CD4-positive, CD25-positive, alpha-beta regulatory T cell (primary cell): ENCODE measurements at regions not wholly inside any gene's neighbourhood (a gene's known extent, or its start where the extent isn't known, plus 50 kb on each side); places are given as distances from the start of the nearest gene placed in this dataset.

Experiments used
- ATAC-seq, 2 donors: fragments of 150-1000 bp; cut with Tn5 transposase; one replicate each; pipeline ENCODE4 v1.10.0; 2021; ENCODE audit warnings: low read depth in 2 of 2, moderate number of reproducible peaks in 2 of 2, moderate library complexity in 1 of 2
- DNase-seq, 3 donors: peaks; one replicate each; pipeline versions ENCODE4 v3.0.0 to v3.0.0-alpha.2; 2012 to 2022; ENCODE audit warnings: mixed read lengths in 1 of 3
- H3K27ac ChIP-seq: one replicate; pipeline ENCODE4 v1.7.0; 2013; ENCODE audit warnings: mild to moderate bottlenecking, low read length; ENCODE audit not compliant: insufficient read depth, poor library complexity, severe bottlenecking
- H3K27me3 ChIP-seq: one replicate; pipeline ENCODE4 v1.7.0; 2013; ENCODE audit warnings: low read length; ENCODE audit not compliant: control insufficient read depth, insufficient read depth
- H3K36me3 ChIP-seq: one replicate; pipeline ENCODE4 v1.7.0; 2013; ENCODE audit warnings: mild to moderate bottlenecking, low read length, moderate library complexity; ENCODE audit not compliant: control insufficient read depth, insufficient read depth
- H3K4me1 ChIP-seq: 2 replicates; pipeline ENCODE4 v1.7.0; 2013; ENCODE audit warnings: mild to moderate bottlenecking, low read length; ENCODE audit not compliant: insufficient read depth, control insufficient read depth, poor library complexity, severe bottlenecking
- H3K4me3 ChIP-seq: one replicate; pipeline ENCODE4 v1.7.0; 2013; ENCODE audit warnings: low read depth, mild to moderate bottlenecking, low read length, moderate library complexity
- H3K9me3 ChIP-seq, 2 experiments: 1 replicate in 1 of 2; 2 replicates in 1 of 2; pipeline ENCODE4 v1.7.0; 2013; ENCODE audit warnings: low read length in 2 of 2, mild to moderate bottlenecking in 1 of 2, moderate library complexity in 1 of 2; ENCODE audit not compliant: control insufficient read depth in 2 of 2
- H3K27ac Mint-ChIP-seq, 3 donors: one replicate each; pipeline ENCODE4 v1.8.0; 2020 to 2022; ENCODE audit warnings: mild to moderate bottlenecking in 3 of 3, mixed read lengths in 3 of 3, moderate library complexity in 2 of 3
- H3K27me3 Mint-ChIP-seq: one replicate; pipeline ENCODE4 v1.8.0; 2022; ENCODE audit warnings: mild to moderate bottlenecking, mixed read lengths
- H3K36me3 Mint-ChIP-seq: one replicate; pipeline ENCODE4 v1.8.0; 2020; ENCODE audit warnings: mixed read lengths
- H3K4me1 Mint-ChIP-seq, 4 donors: one replicate each; pipeline ENCODE4 v1.8.0; 2020 to 2022; ENCODE audit warnings: mixed read lengths in 4 of 4, mild to moderate bottlenecking in 1 of 4
- H3K4me3 Mint-ChIP-seq, 4 donors: one replicate each; pipeline ENCODE4 v1.8.0; 2020 to 2022; ENCODE audit warnings: mild to moderate bottlenecking in 4 of 4, mixed read lengths in 4 of 4, moderate library complexity in 3 of 4
- H3K9me3 Mint-ChIP-seq, 7 donors: one replicate each; pipeline ENCODE4 v1.8.0; 2020 to 2022; ENCODE audit warnings: mixed read lengths in 7 of 7, mild to moderate bottlenecking in 3 of 7, moderate library complexity in 2 of 7

DNA sequence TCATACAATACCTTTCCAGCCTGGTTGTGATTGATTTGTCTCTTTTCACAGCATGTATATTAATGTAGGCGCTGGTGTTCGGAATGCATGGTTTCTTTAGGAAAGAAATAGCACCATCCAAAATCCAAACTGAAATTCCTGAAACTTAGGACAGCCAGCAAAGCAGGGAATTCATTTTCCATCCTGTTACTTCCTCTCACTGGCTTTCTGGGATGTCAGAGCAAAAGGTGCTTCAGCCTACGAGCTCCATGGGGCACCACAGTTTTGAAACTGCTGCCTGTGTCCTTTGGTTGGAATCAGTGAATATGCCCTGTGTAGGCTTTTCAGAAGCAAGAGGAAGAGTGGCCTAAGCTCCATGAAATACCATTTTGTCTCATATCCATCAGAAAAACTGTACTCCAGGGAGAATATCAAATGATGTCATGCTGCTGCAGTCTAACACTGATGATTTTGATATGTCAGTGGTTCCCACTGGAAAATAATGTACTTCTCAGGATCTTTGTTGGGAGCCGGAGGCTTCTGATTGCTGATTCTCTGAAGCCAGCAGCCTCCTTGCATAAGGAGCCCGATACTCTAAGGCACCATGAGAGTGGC, 117.8 kb upstream of the SERP2 start:
- no peak overlapping the region for H3K27ac Mint-ChIP-seq
- Histone ChIP-seq H3K27me3 (no peaks in the 10 kb centered on the region), H3K36me3 (no peaks in the 10 kb centered on the region), H3K4me1 (peaks cover 25% of the 10 kb centered on the region), H3K27ac (no peak overlapping the region), H3K4me3 (no peak overlapping the region), H3K9me3 (no peaks in the 10 kb centered on the region)
- H3K9me3 Mint-ChIP-seq: peaks cover 0 to 7% (median 0%) of the 10 kb centered on the region in 7 donors
- peaks cover 8 to 27% (median 19%) of the 10 kb centered on the region in 4 donors for H3K4me1 Mint-ChIP-seq
- H3K4me3 Mint-ChIP-seq: no peak overlapping the region
- no peaks in the 10 kb centered on the region for H3K36me3 Mint-ChIP-seq
- H3K27me3 Mint-ChIP-seq: peaks cover 10% of the 10 kb centered on the region
- ATAC-seq (no peak), DNase-seq (no peak)

- Histone ChIP-seq H3K9me3 (no peaks in the 10 kb centered on the region), H3K36me3 (no peaks in the 10 kb centered on the region), H3K4me3 (no peak overlapping the region), H3K4me1 (peaks cover 25% of the 10 kb centered on the region), H3K27me3 (no peaks in the 10 kb centered on the region), H3K27ac (no peak overlapping the region)
- Mint-ChIP-seq H3K9me3 (peaks cover 0 to 7% (median 0%) of the 10 kb centered on the region in 7 donors), H3K4me1 (peaks cover 8 to 27% (median 19%) of the 10 kb centered on the region in 4 donors), H3K27ac (peak overlapping the region in 1 of 3 donors; percentile 10), H3K4me3 (no peak overlapping the region), H3K27me3 (peaks cover 7% of the 10 kb centered on the region), H3K36me3 (no peaks in the 10 kb centered on the region)
- DNase-seq: no peak
- no peak for ATAC-seq
Observed at GRCh38 chr13:44257796-44258195, 115.8 kb upstream of the SERP2 start.

GRCh38 chr13:44259045-44260027, 114.3 kb upstream of the SERP2 start:
- peak; percentile 76 to 80 for ATAC-seq
- DNase-seq: peak; percentile 40 to 64 (median 49)
- no peaks in the 10 kb centered on the region for H3K36me3 ChIP-seq
- peaks cover 0 to 7% (median 0%) of the 10 kb centered on the region in 7 donors for H3K9me3 Mint-ChIP-seq
- H3K27me3 ChIP-seq: no peaks in the 10 kb centered on the region
- peaks cover 8 to 25% (median 19%) of the 10 kb centered on the region in 4 donors for H3K4me1 Mint-ChIP-seq
- no peaks in the 10 kb centered on the region for H3K36me3 Mint-ChIP-seq
- H3K9me3 ChIP-seq: no peaks in the 10 kb centered on the region
- peak overlapping the region; percentile 55 for H3K27ac ChIP-seq
- H3K4me3 ChIP-seq: peak overlapping the region; percentile 59
- peaks cover 7% of the 10 kb centered on the region for H3K27me3 Mint-ChIP-seq
- H3K4me3 Mint-ChIP-seq: peak overlapping the region; percentile 73 to 87 (median 78)
- H3K27ac Mint-ChIP-seq: peak overlapping the region; percentile 86 to 96 (median 94)
- peaks cover 25% of the 10 kb centered on the region for H3K4me1 ChIP-seq

DNA sequence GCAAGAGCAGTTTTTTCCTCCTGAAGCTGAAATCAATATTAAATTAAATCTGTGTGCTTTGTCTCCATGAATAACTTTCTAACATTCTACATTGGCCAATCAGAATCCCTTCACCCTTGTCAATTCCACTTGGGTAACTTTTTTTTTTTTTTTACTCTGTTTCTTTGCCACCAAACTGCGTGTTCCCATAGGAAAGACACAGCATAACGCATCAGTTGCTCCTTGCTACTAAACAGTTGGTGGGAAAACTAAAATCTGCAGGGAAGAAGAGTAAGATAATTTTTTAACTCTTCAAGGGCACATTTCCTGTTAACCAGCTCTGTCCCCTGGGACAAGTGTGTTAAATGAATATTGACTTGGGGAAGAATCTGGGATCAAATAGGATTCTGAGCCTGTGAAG, 113.3 kb upstream of the SERP2 start:
- no peak for DNase-seq
- Mint-ChIP-seq H3K9me3 (peaks cover 0 to 7% (median 0%) of the 10 kb centered on the region in 7 donors), H3K4me1 (peaks cover 8 to 25% (median 19%) of the 10 kb centered on the region in 4 donors), H3K36me3 (no peaks in the 10 kb centered on the region), H3K4me3 (no peak overlapping the region), H3K27ac (peak overlapping the region in 2 of 3 donors; percentile 86 to 96), H3K27me3 (peaks cover 3% of the 10 kb centered on the region)
- Histone ChIP-seq H3K27me3 (no peaks in the 10 kb centered on the region), H3K27ac (peak overlapping the region; percentile 55), H3K9me3 (no peaks in the 10 kb centered on the region), H3K36me3 (no peaks in the 10 kb centered on the region), H3K4me1 (peaks cover 25% of the 10 kb centered on the region), H3K4me3 (no peak overlapping the region)
- ATAC-seq: no peak

GRCh38 chr13:44263751-44264620, 109.6 kb upstream of the SERP2 start:
- Histone ChIP-seq H3K4me1 (peaks cover 16% of the 10 kb centered on the region), H3K27ac (no peak overlapping the region), H3K36me3 (no peaks in the 10 kb centered on the region), H3K4me3 (no peak overlapping the region), H3K9me3 (no peaks in the 10 kb centered on the region), H3K27me3 (no peaks in the 10 kb centered on the region)
- Mint-ChIP-seq H3K9me3 (peaks cover 0 to 2% (median 0%) of the 10 kb centered on the region in 7 donors), H3K4me3 (no peak overlapping the region), H3K36me3 (peaks cover 4% of the 10 kb centered on the region), H3K4me1 (peaks cover 7 to 19% (median 17%) of the 10 kb centered on the region in 4 donors), H3K27me3 (no peaks in the 10 kb centered on the region), H3K27ac (no peak overlapping the region)
- ATAC-seq: no peak
- DNase-seq: no peak

- Mint-ChIP-seq H3K4me3 (no peak overlapping the region), H3K4me1 (no peaks in the 10 kb centered on the region), H3K27me3 (peaks cover 5% of the 10 kb centered on the region), H3K36me3 (peaks cover 4% of the 10 kb centered on the region), H3K27ac (no peak overlapping the region), H3K9me3 (peaks cover 0 to 2% (median 0%) of the 10 kb centered on the region in 7 donors)
- H3K27ac ChIP-seq: no peak overlapping the region
- no peak for ATAC-seq
- no peaks in the 10 kb centered on the region for H3K9me3 ChIP-seq
- H3K27me3 ChIP-seq: no peaks in the 10 kb centered on the region
- no peak overlapping the region for H3K4me3 ChIP-seq
- no peaks in the 10 kb centered on the region for H3K4me1 ChIP-seq
- DNase-seq: no peak
- no peaks in the 10 kb centered on the region for H3K36me3 ChIP-seq
Observed at GRCh38 chr13:44266305-44266704, 107.3 kb upstream of the SERP2 start.

DNA sequence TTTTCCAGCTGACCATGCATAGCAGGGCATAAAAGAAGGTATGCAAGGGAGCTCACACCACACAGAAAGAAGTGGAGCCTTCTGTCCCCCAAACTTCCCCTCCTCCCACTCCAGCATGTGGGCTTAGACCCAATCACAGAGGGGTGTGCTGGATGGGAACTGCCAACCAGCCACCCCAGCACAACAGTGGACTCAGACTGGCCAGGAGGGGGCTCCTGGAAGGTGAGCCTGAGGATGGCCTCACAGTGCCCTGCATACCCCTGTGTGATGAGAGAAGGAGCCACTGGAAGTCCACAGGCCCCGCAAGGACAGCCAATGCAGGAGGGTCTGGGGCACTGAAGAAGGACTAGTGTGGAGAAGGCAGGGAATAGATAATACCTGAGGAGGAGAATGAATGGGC, 106.9 kb upstream of the SERP2 start:
- ATAC-seq (no peak), DNase-seq (no peak)
- Histone ChIP-seq H3K27me3 (no peaks in the 10 kb centered on the region), H3K36me3 (no peaks in the 10 kb centered on the region), H3K27ac (no peak overlapping the region), H3K9me3 (no peaks in the 10 kb centered on the region), H3K4me1 (no peaks in the 10 kb centered on the region), H3K4me3 (no peak overlapping the region)
- Mint-ChIP-seq H3K4me3 (no peak overlapping the region), H3K36me3 (peaks cover 4% of the 10 kb centered on the region), H3K9me3 (peaks cover 0 to 2% (median 0%) of the 10 kb centered on the region in 7 donors), H3K27ac (no peak overlapping the region), H3K27me3 (peaks cover 9% of the 10 kb centered on the region), H3K4me1 (no peaks in the 10 kb centered on the region)
